Panc1 (cell line): ENCODE measurements at regions not wholly inside any gene's neighbourhood (a gene's known extent, or its start where the extent isn't known, plus 50 kb on each side); places are given as distances from the start of the nearest gene placed in this dataset.

Experiments used
- ATAC-seq: fragments of 200-7000 bp; cut with Tn5 transposase; 2 replicates; pipeline ENCODE4 v1.9.1; 2020; ENCODE audit warnings: mild to moderate bottlenecking, moderate library complexity
- BruUV-seq: library from RNA; stranded (reverse); fragments of 400-500 nt; replicated peaks from 2 replicates; lab custom pipeline; 2021; lab: Mats Ljungman, UMichigan
- CTCF ChIA-PET: fragments of 300-600 bp; sonication (Branson Sonifier 250); formaldehyde crosslinking; loops from one replicate; lab custom pipeline; 2022; ENCODE audit warnings: antibody characterized with exemption; lab: Charles Lee
- POLR2A ChIA-PET: fragments of 300-600 bp; sonication (Branson Sonifier 250); formaldehyde crosslinking; loops from one replicate; lab custom pipeline; 2022; ENCODE audit warnings: antibody characterized with exemption; lab: Charles Lee
- DNase-seq: peaks from one replicate; pipeline ENCODE4 v3.0.0-alpha.2; 2010; ENCODE audit warnings: low read depth, low spot score
- H3K27ac ChIP-seq: 2 replicates; pipeline ENCODE4 v1.5.1; 2011; ENCODE audit warnings: mild to moderate bottlenecking, low read length, inconsistent platforms
- H3K27me3 ChIP-seq: fragments of 200-500 bp; sonication (Bioruptor generic); 2 replicates; pipeline ENCODE4 v1.6.0; 2014; ENCODE audit warnings: low read length, inconsistent platforms; ENCODE audit not compliant: control insufficient read depth, insufficient read depth
- H3K36me3 ChIP-seq: fragments of 200-500 bp; sonication (Bioruptor generic); 2 replicates; pipeline ENCODE4 v1.5.1; 2014; ENCODE audit warnings: inconsistent platforms, mild to moderate bottlenecking, low read length, moderate library complexity; ENCODE audit not compliant: control insufficient read depth, insufficient read depth
- H3K4me1 ChIP-seq: 2 replicates; pipeline ENCODE4 v1.5.1; 2011; ENCODE audit warnings: inconsistent platforms, mild to moderate bottlenecking, low read length, moderate library complexity; ENCODE audit not compliant: control insufficient read depth, insufficient read depth
- H3K4me3 ChIP-seq, 2 experiments: 2 replicates each; pipeline ENCODE4 v1.5.1; 2011 to 2012; ENCODE audit warnings: low read depth in 2 of 2, low read length in 2 of 2, mild to moderate bottlenecking in 2 of 2, inconsistent platforms in 1 of 2, moderate library complexity in 1 of 2
- H3K9me3 ChIP-seq: fragments of 200-500 bp; sonication (Bioruptor generic); 2 replicates; pipeline ENCODE4 v1.5.1; 2014; ENCODE audit warnings: low read depth, mild to moderate bottlenecking, inconsistent platforms, low read length, moderate library complexity; ENCODE audit not compliant: control insufficient read depth, insufficient read depth
- POLR2AphosphoS5 ChIP-seq: IDR thresholded peaks from 2 replicates; pipeline ENCODE4 v1.6.1; 2012; ENCODE audit warnings: mild to moderate bottlenecking, low read depth, low read length, moderate library complexity
- SIN3A ChIP-seq: IDR thresholded peaks from 2 replicates; pipeline ENCODE4 v1.6.1; 2012; ENCODE audit warnings: low read depth, mild to moderate bottlenecking, low read length, moderate library complexity, borderline replicate concordance; ENCODE audit not compliant: insufficient read depth
- TCF7L2 ChIP-seq: IDR thresholded peaks from 2 replicates; pipeline ENCODE4 v1.6.1; 2011; ENCODE audit warnings: mild to moderate bottlenecking, low read depth, low read length, inconsistent platforms
- in situ Hi-C: cut with HindIII; loops from 2 replicates; pipeline ENCODE4 v1.10.0; 2016; ENCODE audit warnings: low sequenced_read_pairs, low pct_unique_long_range_greater_than_20kb
- intact Hi-C: fragments of 100-400 bp; cut with micrococcal nuclease; formaldehyde crosslinking; loops from one replicate; pipeline ENCODE4 v1.10.0; 2022; ENCODE audit not compliant: unreplicated experiment
- TF ChIP-seq, protein P1 (sequence below), 2 experiments: IDR thresholded peaks; 2 replicates each; pipeline ENCODE4 v1.6.1; 2011 to 2012; ENCODE audit warnings: low read depth in 2 of 2, control low read depth in 1 of 2, low read length in 1 of 2, mild to moderate bottlenecking in 1 of 2, moderate library complexity in 1 of 2; ENCODE audit not compliant: insufficient read depth in 1 of 2
- TF ChIP-seq, protein P2 (sequence below): fragments of 450-650 bp; IDR thresholded peaks from 2 replicates; pipeline ENCODE4 v1.5.1; 2017; ENCODE audit warnings: mild to moderate bottlenecking

DNA sequence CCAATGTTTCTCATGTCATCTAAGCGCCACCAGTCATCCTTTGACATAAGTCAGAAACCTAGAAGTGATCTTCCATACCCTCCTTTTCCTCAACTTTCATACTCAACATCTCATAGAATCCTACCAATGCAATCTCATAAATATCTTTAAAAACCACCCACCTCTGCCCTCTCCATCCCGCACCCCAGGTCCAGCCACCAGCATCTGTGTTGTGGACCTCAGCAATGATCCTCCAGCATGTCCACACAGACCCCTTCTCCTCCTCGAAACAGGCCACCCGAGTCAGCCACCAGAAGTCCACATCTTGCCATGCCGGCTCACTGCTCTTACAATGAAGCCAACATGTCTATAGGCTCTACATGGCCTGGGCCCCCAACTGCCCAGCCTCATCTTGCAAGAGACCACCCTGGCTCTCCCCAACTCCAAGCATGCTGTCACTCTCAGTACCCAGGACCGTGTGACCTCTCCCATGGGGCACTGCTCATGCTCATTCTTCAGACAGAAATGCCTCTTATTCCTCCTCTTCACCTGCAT, 636.7 kb upstream of the ID2 start:
- POLR2A ChIA-PET, result no interaction called here
- no TSS peak for BruUV-seq

DNA sequence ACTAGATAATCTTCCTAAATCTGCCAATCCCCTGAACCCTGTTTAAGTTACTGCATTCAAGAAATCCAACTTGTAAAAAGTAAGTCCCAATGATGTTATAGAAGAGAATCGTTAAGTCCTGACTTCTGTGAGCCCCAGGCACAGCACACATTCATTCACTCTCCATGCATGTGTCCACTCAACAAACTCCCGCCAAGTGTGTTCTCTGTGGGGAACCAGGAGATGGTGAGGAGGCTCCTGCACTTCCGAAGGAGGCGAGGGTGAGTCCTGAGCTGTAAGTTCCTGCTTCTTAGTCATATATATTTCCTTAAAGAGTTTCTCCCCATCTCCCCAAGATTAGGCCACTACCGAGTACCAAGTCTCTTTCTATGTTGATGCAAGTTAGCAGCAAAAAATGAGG, 635.0 kb upstream of the ID2 start:
- Histone ChIP-seq H3K36me3 (no peaks in the 10 kb centered on the region), H3K27me3 (no peaks in the 10 kb centered on the region), H3K4me3 (no peak overlapping the region), H3K27ac (no peak overlapping the region), H3K9me3 (no peaks in the 10 kb centered on the region), H3K4me1 (no peaks in the 10 kb centered on the region)
- no TSS peak for BruUV-seq
- in situ Hi-C loops (no loop called here), intact Hi-C loops (no loop called here)
- no peak for ATAC-seq
- CTCF ChIA-PET, result no interaction called here
- TF ChIP-seq, protein P1, sequence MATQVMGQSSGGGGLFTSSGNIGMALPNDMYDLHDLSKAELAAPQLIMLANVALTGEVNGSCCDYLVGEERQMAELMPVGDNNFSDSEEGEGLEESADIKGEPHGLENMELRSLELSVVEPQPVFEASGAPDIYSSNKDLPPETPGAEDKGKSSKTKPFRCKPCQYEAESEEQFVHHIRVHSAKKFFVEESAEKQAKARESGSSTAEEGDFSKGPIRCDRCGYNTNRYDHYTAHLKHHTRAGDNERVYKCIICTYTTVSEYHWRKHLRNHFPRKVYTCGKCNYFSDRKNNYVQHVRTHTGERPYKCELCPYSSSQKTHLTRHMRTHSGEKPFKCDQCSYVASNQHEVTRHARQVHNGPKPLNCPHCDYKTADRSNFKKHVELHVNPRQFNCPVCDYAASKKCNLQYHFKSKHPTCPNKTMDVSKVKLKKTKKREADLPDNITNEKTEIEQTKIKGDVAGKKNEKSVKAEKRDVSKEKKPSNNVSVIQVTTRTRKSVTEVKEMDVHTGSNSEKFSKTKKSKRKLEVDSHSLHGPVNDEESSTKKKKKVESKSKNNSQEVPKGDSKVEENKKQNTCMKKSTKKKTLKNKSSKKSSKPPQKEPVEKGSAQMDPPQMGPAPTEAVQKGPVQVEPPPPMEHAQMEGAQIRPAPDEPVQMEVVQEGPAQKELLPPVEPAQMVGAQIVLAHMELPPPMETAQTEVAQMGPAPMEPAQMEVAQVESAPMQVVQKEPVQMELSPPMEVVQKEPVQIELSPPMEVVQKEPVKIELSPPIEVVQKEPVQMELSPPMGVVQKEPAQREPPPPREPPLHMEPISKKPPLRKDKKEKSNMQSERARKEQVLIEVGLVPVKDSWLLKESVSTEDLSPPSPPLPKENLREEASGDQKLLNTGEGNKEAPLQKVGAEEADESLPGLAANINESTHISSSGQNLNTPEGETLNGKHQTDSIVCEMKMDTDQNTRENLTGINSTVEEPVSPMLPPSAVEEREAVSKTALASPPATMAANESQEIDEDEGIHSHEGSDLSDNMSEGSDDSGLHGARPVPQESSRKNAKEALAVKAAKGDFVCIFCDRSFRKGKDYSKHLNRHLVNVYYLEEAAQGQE (IDR thresholded peaks at IDR 0.05; ENCODE audit: insufficient read depth in 1 of 2, low read depth in 2 of 2, low read length in 1 of 2), result no peak
- no peak for TF ChIP-seq POLR2AphosphoS5
- TF ChIP-seq TCF7L2, result no peak
- no peak for TF ChIP-seq SIN3A
- TF ChIP-seq, protein P2, sequence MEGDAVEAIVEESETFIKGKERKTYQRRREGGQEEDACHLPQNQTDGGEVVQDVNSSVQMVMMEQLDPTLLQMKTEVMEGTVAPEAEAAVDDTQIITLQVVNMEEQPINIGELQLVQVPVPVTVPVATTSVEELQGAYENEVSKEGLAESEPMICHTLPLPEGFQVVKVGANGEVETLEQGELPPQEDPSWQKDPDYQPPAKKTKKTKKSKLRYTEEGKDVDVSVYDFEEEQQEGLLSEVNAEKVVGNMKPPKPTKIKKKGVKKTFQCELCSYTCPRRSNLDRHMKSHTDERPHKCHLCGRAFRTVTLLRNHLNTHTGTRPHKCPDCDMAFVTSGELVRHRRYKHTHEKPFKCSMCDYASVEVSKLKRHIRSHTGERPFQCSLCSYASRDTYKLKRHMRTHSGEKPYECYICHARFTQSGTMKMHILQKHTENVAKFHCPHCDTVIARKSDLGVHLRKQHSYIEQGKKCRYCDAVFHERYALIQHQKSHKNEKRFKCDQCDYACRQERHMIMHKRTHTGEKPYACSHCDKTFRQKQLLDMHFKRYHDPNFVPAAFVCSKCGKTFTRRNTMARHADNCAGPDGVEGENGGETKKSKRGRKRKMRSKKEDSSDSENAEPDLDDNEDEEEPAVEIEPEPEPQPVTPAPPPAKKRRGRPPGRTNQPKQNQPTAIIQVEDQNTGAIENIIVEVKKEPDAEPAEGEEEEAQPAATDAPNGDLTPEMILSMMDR, result no peak
- DNase-seq, result no peak
- POLR2A ChIA-PET, result no interaction called here

More for the DNA sequence above, 636.7 kb upstream of the ID2 start:
- TF ChIP-seq TCF7L2 (no peak), POLR2AphosphoS5 (no peak), SIN3A (no peak)
- TF ChIP-seq, protein P1 (IDR thresholded peaks at IDR 0.05; ENCODE audit: insufficient read depth in 1 of 2, low read depth in 2 of 2, low read length in 1 of 2), result no peak
- TF ChIP-seq, protein P2, result no peak
- Histone ChIP-seq H3K27me3 (no peaks in the 10 kb centered on the region), H3K9me3 (no peaks in the 10 kb centered on the region), H3K36me3 (no peaks in the 10 kb centered on the region), H3K27ac (no peak overlapping the region), H3K4me3 (no peak overlapping the region), H3K4me1 (no peaks in the 10 kb centered on the region)
- DNase-seq, result no peak
- intact Hi-C loops (no loop called here), in situ Hi-C loops (no loop called here)
- ATAC-seq, result no peak
- CTCF ChIA-PET, result no interaction called here
